ENCODE measurements at regions not wholly inside any gene's neighbourhood (a gene's known extent, or its start where the extent isn't known, plus 50 kb on each side); places are given as distances from the start of the nearest gene placed in this dataset.
A peak's percentile ranks its signal among the peaks of the same experiment; 100 is the strongest.
"Not testable (repeated sequence)": the region's sequence is repeated elsewhere in the genome, so short reads cannot be mapped to it uniquely, and the experiment has no call there.

DNA sequence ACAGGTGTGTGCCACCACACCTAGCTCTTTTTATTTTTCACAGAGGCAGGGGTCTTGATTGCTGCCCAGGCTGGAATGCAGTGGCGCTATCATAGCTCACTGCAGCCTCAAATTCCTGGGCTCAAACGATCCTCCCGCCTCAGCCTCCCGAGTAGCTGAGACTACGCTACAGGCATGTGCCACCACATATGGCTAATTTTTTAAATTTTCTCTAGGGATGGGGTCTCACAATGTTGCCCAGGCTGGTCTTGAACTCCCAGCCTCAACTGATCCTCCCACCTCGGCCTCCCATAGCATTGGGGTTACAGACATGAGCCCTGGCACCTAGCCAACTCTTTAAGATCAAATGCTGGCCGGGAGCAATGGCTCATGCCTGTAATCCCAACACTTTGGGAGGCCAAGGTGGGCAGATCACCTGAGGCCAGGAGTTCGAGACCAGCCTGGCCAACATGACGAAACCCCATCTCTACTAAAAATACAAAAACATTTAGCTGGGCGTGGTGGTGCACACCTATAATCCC lies 50.6 kb upstream of the MYL10 start:
- not testable (repeated sequence) for DNase-seq (ENCODE audit: low read depth); H3K4me3 ChIP-seq (ENCODE audit: low read depth, low read length)

- no peak for DNase-seq (ENCODE audit: low read depth)
- no peak overlapping the region for H3K4me3 ChIP-seq (ENCODE audit: low read depth, low read length)
- TF ChIP-seq, protein P1, sequence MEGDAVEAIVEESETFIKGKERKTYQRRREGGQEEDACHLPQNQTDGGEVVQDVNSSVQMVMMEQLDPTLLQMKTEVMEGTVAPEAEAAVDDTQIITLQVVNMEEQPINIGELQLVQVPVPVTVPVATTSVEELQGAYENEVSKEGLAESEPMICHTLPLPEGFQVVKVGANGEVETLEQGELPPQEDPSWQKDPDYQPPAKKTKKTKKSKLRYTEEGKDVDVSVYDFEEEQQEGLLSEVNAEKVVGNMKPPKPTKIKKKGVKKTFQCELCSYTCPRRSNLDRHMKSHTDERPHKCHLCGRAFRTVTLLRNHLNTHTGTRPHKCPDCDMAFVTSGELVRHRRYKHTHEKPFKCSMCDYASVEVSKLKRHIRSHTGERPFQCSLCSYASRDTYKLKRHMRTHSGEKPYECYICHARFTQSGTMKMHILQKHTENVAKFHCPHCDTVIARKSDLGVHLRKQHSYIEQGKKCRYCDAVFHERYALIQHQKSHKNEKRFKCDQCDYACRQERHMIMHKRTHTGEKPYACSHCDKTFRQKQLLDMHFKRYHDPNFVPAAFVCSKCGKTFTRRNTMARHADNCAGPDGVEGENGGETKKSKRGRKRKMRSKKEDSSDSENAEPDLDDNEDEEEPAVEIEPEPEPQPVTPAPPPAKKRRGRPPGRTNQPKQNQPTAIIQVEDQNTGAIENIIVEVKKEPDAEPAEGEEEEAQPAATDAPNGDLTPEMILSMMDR (IDR thresholded peaks at IDR 0.05; ENCODE audit: insufficient read depth, low read depth, low read length), result no peak
These were observed 51.5 kb upstream of the MYL10 start for GRCh38 chr7:101680406-101681145.

GRCh38 chr7:101681170-101682007 lies 52.3 kb upstream of the MYL10 start:
- TF ChIP-seq, protein P1 (IDR thresholded peaks at IDR 0.05; ENCODE audit: insufficient read depth, low read depth, low read length), result no peak
- peak; percentile 90 for DNase-seq (ENCODE audit: low read depth)
- H3K4me3 ChIP-seq (ENCODE audit: low read depth, low read length), result peak overlapping the region; percentile 13

DNA sequence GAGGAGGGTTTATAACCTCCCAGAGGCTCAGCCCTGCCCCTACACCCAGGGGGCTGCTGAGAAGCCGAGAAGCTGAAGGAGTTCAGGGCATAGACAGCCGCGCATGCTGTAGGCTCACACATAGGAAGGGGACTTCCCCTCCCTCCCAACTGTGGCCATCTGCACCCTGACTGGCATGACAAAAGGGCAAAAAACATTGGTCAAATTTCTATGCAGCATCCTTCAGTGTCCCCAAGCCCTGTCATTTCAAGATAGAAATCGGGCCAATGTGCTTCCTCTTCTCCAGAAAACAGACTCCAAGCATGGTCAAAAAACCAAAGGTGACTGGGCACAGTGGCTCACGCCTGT lies 55.9 kb upstream of the MYL10 start:
- TF ChIP-seq, protein P1 (IDR thresholded peaks at IDR 0.05; ENCODE audit: insufficient read depth, low read depth, low read length), result no peak
- no peak overlapping the region for H3K4me3 ChIP-seq (ENCODE audit: low read depth, low read length)
- no peak for DNase-seq (ENCODE audit: low read depth)

DNA sequence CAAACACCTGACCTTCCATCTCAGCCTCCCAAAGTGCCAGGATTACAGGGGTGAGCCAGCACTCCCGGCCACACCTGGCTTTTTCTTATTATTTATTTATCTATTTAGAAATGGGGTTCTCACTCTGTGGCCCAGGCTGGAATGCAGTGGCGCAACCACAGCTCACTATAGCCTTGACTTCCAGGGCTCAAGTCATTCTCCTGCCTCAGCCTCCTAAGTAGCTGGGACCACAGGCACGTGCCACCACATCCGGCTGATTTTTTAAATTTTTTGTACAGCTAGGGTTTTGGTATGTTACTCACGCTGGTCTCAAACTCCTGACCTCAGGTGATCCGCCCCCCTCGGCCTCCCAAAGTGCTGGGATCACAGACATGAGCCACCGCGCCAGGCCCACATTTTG lies 56.9 kb upstream of the MYL10 start:
- no peak overlapping the region for H3K4me3 ChIP-seq (ENCODE audit: low read depth, low read length)
- TF ChIP-seq, protein P1 (IDR thresholded peaks at IDR 0.05; ENCODE audit: insufficient read depth, low read depth, low read length), result no peak
- DNase-seq (ENCODE audit: low read depth), result no peak

DNA sequence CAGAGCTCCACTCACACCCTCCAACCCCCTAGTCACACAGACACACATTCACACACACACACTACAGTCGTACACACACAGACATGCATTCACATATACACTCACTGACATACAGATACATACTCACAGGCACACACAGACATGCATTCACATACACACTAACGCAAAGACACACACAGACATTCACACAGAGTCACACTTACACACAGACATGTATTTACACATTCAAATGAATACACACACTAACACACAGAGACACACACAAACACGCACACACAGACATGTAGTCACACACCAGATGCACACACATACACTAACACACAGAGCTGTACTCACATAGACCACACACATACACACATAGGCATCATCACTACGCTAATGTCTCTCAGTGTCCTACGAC lies 58.0 kb upstream of the MYL10 start:
- DNase-seq (ENCODE audit: low read depth), result no peak
- TF ChIP-seq, protein P1 (IDR thresholded peaks at IDR 0.05; ENCODE audit: insufficient read depth, low read depth, low read length), result no peak
- H3K4me3 ChIP-seq (ENCODE audit: low read depth, low read length), result no peak overlapping the region

GRCh38 chr7:101687791-101688182 lies 58.7 kb upstream of the MYL10 start:
- TF ChIP-seq, protein P1 (IDR thresholded peaks at IDR 0.05; ENCODE audit: insufficient read depth, low read depth, low read length), result no peak
- H3K4me3 ChIP-seq (ENCODE audit: low read depth, low read length), result peak overlapping the region; percentile 41
- no peak for DNase-seq (ENCODE audit: low read depth)
